Panc1 (cell line): ENCODE measurements at regions not wholly inside any gene's neighbourhood (a gene's known extent, or its start where the extent isn't known, plus 50 kb on each side); places are given as distances from the start of the nearest gene placed in this dataset.
"Not testable (repeated sequence)": the region's sequence is repeated elsewhere in the genome, so short reads cannot be mapped to it uniquely, and the experiment has no call there.

ENCODE experiments used
- ATAC-seq: fragments of 200-7000 bp; cut with Tn5 transposase; 2 replicates; pipeline ENCODE4 v1.9.1; 2020; ENCODE audit warnings: mild to moderate bottlenecking, moderate library complexity
- BruUV-seq: library from RNA; stranded (reverse); fragments of 400-500 nt; replicated peaks from 2 replicates; lab custom pipeline; 2021; lab: Mats Ljungman, UMichigan
- CTCF ChIA-PET: fragments of 300-600 bp; sonication (Branson Sonifier 250); formaldehyde crosslinking; loops from one replicate; lab custom pipeline; 2022; ENCODE audit warnings: antibody characterized with exemption; lab: Charles Lee
- POLR2A ChIA-PET: fragments of 300-600 bp; sonication (Branson Sonifier 250); formaldehyde crosslinking; loops from one replicate; lab custom pipeline; 2022; ENCODE audit warnings: antibody characterized with exemption; lab: Charles Lee
- DNase-seq: peaks from one replicate; pipeline ENCODE4 v3.0.0-alpha.2; 2010; ENCODE audit warnings: low read depth, low spot score
- H3K27ac ChIP-seq: 2 replicates; pipeline ENCODE4 v1.5.1; 2011; ENCODE audit warnings: mild to moderate bottlenecking, low read length, inconsistent platforms
- H3K27me3 ChIP-seq: fragments of 200-500 bp; sonication (Bioruptor generic); 2 replicates; pipeline ENCODE4 v1.6.0; 2014; ENCODE audit warnings: low read length, inconsistent platforms; ENCODE audit not compliant: control insufficient read depth, insufficient read depth
- H3K36me3 ChIP-seq: fragments of 200-500 bp; sonication (Bioruptor generic); 2 replicates; pipeline ENCODE4 v1.5.1; 2014; ENCODE audit warnings: inconsistent platforms, mild to moderate bottlenecking, low read length, moderate library complexity; ENCODE audit not compliant: control insufficient read depth, insufficient read depth
- H3K4me1 ChIP-seq: 2 replicates; pipeline ENCODE4 v1.5.1; 2011; ENCODE audit warnings: inconsistent platforms, mild to moderate bottlenecking, low read length, moderate library complexity; ENCODE audit not compliant: control insufficient read depth, insufficient read depth
- H3K4me3 ChIP-seq, 2 experiments: 2 replicates each; pipeline ENCODE4 v1.5.1; 2011 to 2012; ENCODE audit warnings: low read depth in 2 of 2, low read length in 2 of 2, mild to moderate bottlenecking in 2 of 2, inconsistent platforms in 1 of 2, moderate library complexity in 1 of 2
- H3K9me3 ChIP-seq: fragments of 200-500 bp; sonication (Bioruptor generic); 2 replicates; pipeline ENCODE4 v1.5.1; 2014; ENCODE audit warnings: low read depth, mild to moderate bottlenecking, inconsistent platforms, low read length, moderate library complexity; ENCODE audit not compliant: control insufficient read depth, insufficient read depth
- CTCF ChIP-seq: fragments of 450-650 bp; IDR thresholded peaks from 2 replicates; pipeline ENCODE4 v1.5.1; 2017; ENCODE audit warnings: mild to moderate bottlenecking
- POLR2AphosphoS5 ChIP-seq: IDR thresholded peaks from 2 replicates; pipeline ENCODE4 v1.6.1; 2012; ENCODE audit warnings: mild to moderate bottlenecking, low read depth, low read length, moderate library complexity
- REST ChIP-seq, 2 experiments: IDR thresholded peaks; 2 replicates each; pipeline ENCODE4 v1.6.1; 2011 to 2012; ENCODE audit warnings: low read depth in 2 of 2, control low read depth in 1 of 2, low read length in 1 of 2, mild to moderate bottlenecking in 1 of 2, moderate library complexity in 1 of 2; ENCODE audit not compliant: insufficient read depth in 1 of 2
- SIN3A ChIP-seq: IDR thresholded peaks from 2 replicates; pipeline ENCODE4 v1.6.1; 2012; ENCODE audit warnings: low read depth, mild to moderate bottlenecking, low read length, moderate library complexity, borderline replicate concordance; ENCODE audit not compliant: insufficient read depth
- TCF7L2 ChIP-seq: IDR thresholded peaks from 2 replicates; pipeline ENCODE4 v1.6.1; 2011; ENCODE audit warnings: mild to moderate bottlenecking, low read depth, low read length, inconsistent platforms
- in situ Hi-C: cut with HindIII; loops from 2 replicates; pipeline ENCODE4 v1.10.0; 2016; ENCODE audit warnings: low sequenced_read_pairs, low pct_unique_long_range_greater_than_20kb
- intact Hi-C: fragments of 100-400 bp; cut with micrococcal nuclease; formaldehyde crosslinking; loops from one replicate; pipeline ENCODE4 v1.10.0; 2022; ENCODE audit not compliant: unreplicated experiment

GRCh38 chr20:30949761-30950160 lies 307.7 kb upstream of the DEFB115 start:
- no TSS peak for BruUV-seq
- no peak overlapping the region for H3K4me3 ChIP-seq
- H3K27ac ChIP-seq: no peak overlapping the region
- in situ Hi-C loops: no loop called here
- ATAC-seq: no peak
- no peak for TF ChIP-seq POLR2AphosphoS5
- no peak for TF ChIP-seq TCF7L2
- no peak for TF ChIP-seq CTCF
- TF ChIP-seq SIN3A: no peak
- TF ChIP-seq REST (IDR thresholded peaks at IDR 0.05; ENCODE audit: insufficient read depth in 1 of 2, low read depth in 2 of 2, low read length in 1 of 2): no peak
- H3K27me3 ChIP-seq: no peaks in the 10 kb centered on the region
- no peak for DNase-seq
- CTCF ChIA-PET: no interaction called here
- intact Hi-C loops: loop anchor here (2.0 kb wide), 1 partner anchor 17 kb away; no protein-coding TSS in a partner anchor
- no peaks in the 10 kb centered on the region for H3K36me3 ChIP-seq
- POLR2A ChIA-PET: no interaction called here
- H3K9me3 ChIP-seq: no peaks in the 10 kb centered on the region
- no peaks in the 10 kb centered on the region for H3K4me1 ChIP-seq

GRCh38 chr20:30951088-30951487 lies 306.4 kb upstream of the DEFB115 start:
- POLR2A ChIA-PET, H3K27ac ChIP-seq, H3K36me3 ChIP-seq, BruUV-seq, ATAC-seq, H3K9me3 ChIP-seq, CTCF ChIA-PET, in situ Hi-C loops, H3K4me1 ChIP-seq, H3K4me3 ChIP-seq, H3K27me3 ChIP-seq, DNase-seq: not testable (repeated sequence)
- intact Hi-C loops: loop anchor here (2.0 kb wide), 1 partner anchor 16 kb away; no protein-coding TSS in a partner anchor

GRCh38 chr20:30956649-30957048 lies 300.8 kb upstream of the DEFB115 start:
- H3K36me3 ChIP-seq, BruUV-seq, intact Hi-C loops, H3K27ac ChIP-seq, DNase-seq, H3K9me3 ChIP-seq, H3K4me1 ChIP-seq, POLR2A ChIA-PET, ATAC-seq, CTCF ChIA-PET, H3K27me3 ChIP-seq, in situ Hi-C loops, H3K4me3 ChIP-seq: not testable (repeated sequence)

- H3K27ac ChIP-seq, H3K9me3 ChIP-seq, H3K36me3 ChIP-seq, POLR2A ChIA-PET, H3K4me3 ChIP-seq, CTCF ChIA-PET, H3K27me3 ChIP-seq, H3K4me1 ChIP-seq, BruUV-seq, ATAC-seq, DNase-seq, intact Hi-C loops, in situ Hi-C loops: not testable (repeated sequence)
Measured at GRCh38 chr20:30959208-30959607, 298.3 kb upstream of the DEFB115 start.
